ENCODE measurements at regions not wholly inside any gene's neighbourhood (a gene's known extent, or its start where the extent isn't known, plus 50 kb on each side); places are given as distances from the start of the nearest gene placed in this dataset.
A peak's percentile ranks its signal among the peaks of the same experiment; 100 is the strongest.

DNA sequence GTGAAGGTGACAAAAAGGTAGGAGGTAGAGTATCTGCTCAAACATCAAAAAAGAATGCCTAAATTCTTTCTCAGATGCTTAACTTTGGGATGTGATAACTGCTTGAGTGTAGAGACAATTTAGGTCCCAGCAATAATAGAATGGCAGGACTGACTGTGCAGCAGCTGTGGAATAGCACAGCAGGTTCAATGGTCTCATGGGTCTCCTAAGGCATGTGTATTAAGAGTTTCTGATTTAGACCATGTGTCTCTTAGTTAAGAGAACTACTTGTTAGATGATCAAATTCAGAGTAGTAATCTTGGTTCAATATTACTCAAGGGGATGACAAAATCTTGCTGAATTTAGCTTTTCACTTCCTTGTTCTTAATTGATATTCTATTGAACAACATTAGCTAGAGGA lies 72.0 kb downstream of the ALX1 start:
- CTCF ChIA-PET = no interaction called here

DNA sequence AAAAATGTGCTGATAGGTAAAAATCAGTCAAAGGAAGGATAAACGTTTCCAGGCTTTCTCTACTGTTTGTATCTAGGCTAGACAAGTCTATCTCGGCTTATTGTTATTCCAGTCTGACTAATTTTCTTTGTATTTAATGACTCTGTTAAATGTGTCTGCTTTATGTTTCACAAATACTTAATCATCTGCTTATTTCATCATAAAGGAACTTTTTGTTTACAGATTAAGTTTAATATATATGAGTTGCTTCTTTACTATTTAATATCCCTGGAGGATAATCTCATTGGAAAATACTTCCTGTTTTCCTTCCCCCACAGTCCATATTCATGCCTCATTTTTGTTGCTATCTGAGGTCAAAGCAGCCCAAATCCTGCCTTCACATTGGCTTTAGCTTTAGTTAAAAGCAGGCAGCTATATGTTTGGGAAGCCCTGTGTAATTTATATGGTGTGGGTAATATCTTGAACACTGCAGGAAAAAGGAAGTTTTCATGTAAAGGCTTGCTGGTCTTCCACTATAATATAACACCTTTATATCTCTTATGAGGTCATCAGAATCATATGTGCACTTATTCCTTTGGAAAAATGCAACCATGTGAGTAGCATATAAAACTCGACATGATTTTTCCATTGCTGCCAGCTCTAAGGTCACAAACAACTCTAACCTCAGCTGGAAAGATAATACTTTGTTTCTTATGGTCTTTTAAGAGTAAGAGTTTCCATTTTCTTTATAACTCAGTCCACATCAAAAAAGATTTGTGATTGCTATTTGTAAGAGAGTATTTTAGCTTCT lies 76.8 kb downstream of the ALX1 start:
- Histone ChIP-seq H3K27me3 (replicated peaks; ENCODE audit: insufficient read depth, low read depth, low read length, poor library complexity) (no peaks in the 10 kb centered on the region), H3K36me3 (ENCODE audit: insufficient read depth, low read length, poor library complexity, severe bottlenecking) (peaks cover 8% of the 10 kb centered on the region), H3K4me3 (ENCODE audit: low read depth, low read length, poor library complexity, severe bottlenecking) (no peak overlapping the region), H3K27ac (ENCODE audit: low read depth, low read length, poor library complexity, severe bottlenecking) (peak overlapping the region; percentile 81), H3K9me3 (ENCODE audit: low read depth, low read length, poor library complexity, severe bottlenecking) (peaks cover 14% of the 10 kb centered on the region), H3K4me1 (ENCODE audit: insufficient read depth, low read length, poor library complexity, severe bottlenecking) (peaks cover 74% of the 10 kb centered on the region)
- TSS peak; percentile 46 for BruUV-seq (replicated peaks)
- ChIA-PET CTCF (no interaction called here), POLR2A (ENCODE audit: low non-redundant PET) (interaction anchor here (0.7 kb wide), 1 partner anchor 22 kb away, joined by 3 read pairs; no protein-coding TSS in a partner anchor)
- no peak for TF ChIP-seq EZH2 (IDR thresholded peaks at IDR 0.05; ENCODE audit: borderline replicate concordance, low read depth, low read length, poor library complexity, severe bottlenecking)
- TF ChIP-seq, protein P1, sequence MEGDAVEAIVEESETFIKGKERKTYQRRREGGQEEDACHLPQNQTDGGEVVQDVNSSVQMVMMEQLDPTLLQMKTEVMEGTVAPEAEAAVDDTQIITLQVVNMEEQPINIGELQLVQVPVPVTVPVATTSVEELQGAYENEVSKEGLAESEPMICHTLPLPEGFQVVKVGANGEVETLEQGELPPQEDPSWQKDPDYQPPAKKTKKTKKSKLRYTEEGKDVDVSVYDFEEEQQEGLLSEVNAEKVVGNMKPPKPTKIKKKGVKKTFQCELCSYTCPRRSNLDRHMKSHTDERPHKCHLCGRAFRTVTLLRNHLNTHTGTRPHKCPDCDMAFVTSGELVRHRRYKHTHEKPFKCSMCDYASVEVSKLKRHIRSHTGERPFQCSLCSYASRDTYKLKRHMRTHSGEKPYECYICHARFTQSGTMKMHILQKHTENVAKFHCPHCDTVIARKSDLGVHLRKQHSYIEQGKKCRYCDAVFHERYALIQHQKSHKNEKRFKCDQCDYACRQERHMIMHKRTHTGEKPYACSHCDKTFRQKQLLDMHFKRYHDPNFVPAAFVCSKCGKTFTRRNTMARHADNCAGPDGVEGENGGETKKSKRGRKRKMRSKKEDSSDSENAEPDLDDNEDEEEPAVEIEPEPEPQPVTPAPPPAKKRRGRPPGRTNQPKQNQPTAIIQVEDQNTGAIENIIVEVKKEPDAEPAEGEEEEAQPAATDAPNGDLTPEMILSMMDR (conservative IDR thresholded peaks at IDR 0.05; ENCODE audit: low read depth, low read length) = no peak
- intact Hi-C loops (cut with micrococcal nuclease; ENCODE audit: unreplicated experiment) = loop anchor here (5.0 kb wide), 2 partner anchors 91 to 891 kb away; no protein-coding TSS in a partner anchor
- peak; percentile 89 for DNase-seq (ENCODE audit: low spot score)

More for the DNA sequence above, 72.0 kb downstream of the ALX1 start:
- TF ChIP-seq, protein P1 (conservative IDR thresholded peaks at IDR 0.05; ENCODE audit: low read depth, low read length) = no peak
- TF ChIP-seq EZH2 (IDR thresholded peaks at IDR 0.05; ENCODE audit: borderline replicate concordance, low read depth, low read length, poor library complexity, severe bottlenecking) = no peak
- Histone ChIP-seq H3K9me3 (ENCODE audit: low read depth, low read length, poor library complexity, severe bottlenecking) (no peaks in the 10 kb centered on the region), H3K36me3 (ENCODE audit: insufficient read depth, low read length, poor library complexity, severe bottlenecking) (no peaks in the 10 kb centered on the region), H3K27ac (ENCODE audit: low read depth, low read length, poor library complexity, severe bottlenecking) (peak overlapping the region; percentile 4), H3K4me1 (ENCODE audit: insufficient read depth, low read length, poor library complexity, severe bottlenecking) (peaks cover 78% of the 10 kb centered on the region), H3K27me3 (replicated peaks; ENCODE audit: insufficient read depth, low read depth, low read length, poor library complexity) (no peaks in the 10 kb centered on the region), H3K4me3 (ENCODE audit: low read depth, low read length, poor library complexity, severe bottlenecking) (no peak overlapping the region)
- no TSS peak for BruUV-seq (replicated peaks)
- POLR2A ChIA-PET (ENCODE audit: low non-redundant PET) = interaction anchor here (0.7 kb wide), 1 partner anchor 72 kb away, joined by 3 read pairs; the partner anchor contains the start of gene ALX1
- peak; percentile 70 for DNase-seq (ENCODE audit: low spot score)
- intact Hi-C loops (cut with micrococcal nuclease; ENCODE audit: unreplicated experiment) = no loop called here

DNA sequence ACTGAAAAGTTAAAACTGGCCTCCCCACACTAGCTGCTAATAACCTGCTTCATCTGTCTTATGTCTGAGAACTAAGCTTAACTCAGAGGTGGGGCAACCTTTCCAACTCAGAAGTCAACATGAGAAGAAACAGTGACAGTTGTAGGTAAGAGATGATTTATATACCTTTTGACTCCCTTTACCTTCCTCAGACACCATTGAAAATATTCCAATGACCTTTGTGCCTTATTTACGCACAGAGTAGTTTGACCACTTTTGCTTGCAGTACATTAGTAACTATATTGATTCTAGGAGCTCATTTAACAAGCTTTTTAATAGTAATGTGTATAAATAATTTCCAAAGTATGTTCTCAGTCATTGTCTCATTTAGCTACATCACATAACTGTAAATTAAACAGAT lies 77.6 kb downstream of the ALX1 start:
- Histone ChIP-seq H3K27ac (ENCODE audit: low read depth, low read length, poor library complexity, severe bottlenecking) (peak overlapping the region; percentile 81), H3K36me3 (ENCODE audit: insufficient read depth, low read length, poor library complexity, severe bottlenecking) (peaks cover 8% of the 10 kb centered on the region), H3K4me3 (ENCODE audit: low read depth, low read length, poor library complexity, severe bottlenecking) (no peak overlapping the region), H3K4me1 (ENCODE audit: insufficient read depth, low read length, poor library complexity, severe bottlenecking) (peaks cover 66% of the 10 kb centered on the region), H3K27me3 (replicated peaks; ENCODE audit: insufficient read depth, low read depth, low read length, poor library complexity) (no peaks in the 10 kb centered on the region), H3K9me3 (ENCODE audit: low read depth, low read length, poor library complexity, severe bottlenecking) (peaks cover 14% of the 10 kb centered on the region)
- BruUV-seq (replicated peaks) = no TSS peak
- intact Hi-C loops (cut with micrococcal nuclease; ENCODE audit: unreplicated experiment) = loop anchor here (1.0 to 5.0 kb wide), 4 partner anchors 77 to 890 kb away; partner anchors contain the start of gene ALX1
- ChIA-PET CTCF (no interaction called here), POLR2A (ENCODE audit: low non-redundant PET) (no interaction called here)
- DNase-seq (ENCODE audit: low spot score) = no peak
- no peak for TF ChIP-seq EZH2 (IDR thresholded peaks at IDR 0.05; ENCODE audit: borderline replicate concordance, low read depth, low read length, poor library complexity, severe bottlenecking)
- TF ChIP-seq, protein P1 (conservative IDR thresholded peaks at IDR 0.05; ENCODE audit: low read depth, low read length) = no peak

All from A673 (cell line).